ENCODE measurements at regions not wholly inside any gene's neighbourhood (a gene's known extent, or its start where the extent isn't known, plus 50 kb on each side); places are given as distances from the start of the nearest gene placed in this dataset.

GRCh38 chr9:87442451-87442850, 55.2 kb upstream of the DAPK1 start:
- no peak for TF ChIP-seq CTCF (IDR thresholded peaks at IDR 0.05)
- TF ChIP-seq POLR2A (IDR thresholded peaks at IDR 0.05) = no peak
